ENCODE measurements at regions not wholly inside any gene's neighbourhood (a gene's known extent, or its start where the extent isn't known, plus 50 kb on each side); places are given as distances from the start of the nearest gene placed in this dataset.

DNA sequence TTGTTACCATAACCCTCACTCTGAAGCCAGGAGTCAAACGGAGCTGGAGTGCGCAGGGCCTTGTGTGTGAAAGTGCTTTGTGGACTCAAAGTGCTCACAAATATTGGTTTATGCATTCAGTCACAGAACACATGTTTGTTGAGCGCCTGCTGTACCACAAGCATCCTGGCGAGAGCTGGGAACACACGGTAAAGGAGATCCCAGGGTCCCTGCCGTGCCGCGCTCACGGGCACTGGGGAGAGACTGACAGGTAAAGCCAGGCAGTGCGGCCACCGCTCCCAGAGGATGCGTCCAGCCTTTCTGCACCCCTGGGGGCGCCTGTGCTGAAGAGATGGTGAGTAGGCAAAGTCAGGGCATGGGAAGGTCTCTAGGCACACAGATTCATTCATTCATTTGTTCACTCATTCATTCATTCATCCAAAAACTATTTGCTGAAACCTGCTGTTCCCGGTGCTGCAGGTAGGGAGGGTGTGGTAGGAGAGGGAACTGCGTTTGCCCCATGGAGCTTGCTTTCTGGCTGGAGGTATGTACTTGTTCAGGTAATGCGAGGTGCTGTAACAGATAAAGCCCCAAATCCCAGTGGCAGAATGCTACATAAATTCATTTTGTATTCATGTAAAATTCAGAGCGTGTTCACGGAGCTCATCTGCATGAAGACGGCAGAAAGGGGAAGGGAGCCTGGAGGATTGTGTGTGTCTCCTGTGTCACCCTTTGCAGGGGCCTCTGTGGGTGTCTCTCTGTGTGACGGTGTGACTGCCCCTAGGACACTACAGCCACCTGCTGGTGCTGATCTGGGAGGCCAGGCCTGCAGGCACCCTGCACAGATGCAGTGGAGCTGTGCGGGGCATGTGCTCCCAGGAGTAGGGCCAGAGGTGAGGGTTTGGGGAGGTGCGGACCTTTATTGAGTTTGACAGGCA lies 167.0 kb upstream of the B3GAT1 start:
- ChIA-PET CTCF (no interaction called here), POLR2A (ENCODE audit: unreplicated experiment) (no interaction called here)
- Histone ChIP-seq H3K9me3 (ENCODE audit: insufficient read depth, low read depth) (no peaks in the 10 kb centered on the region), H3K27me3 (ENCODE audit: insufficient read depth, low read depth) (peaks cover 93% of the 10 kb centered on the region), H3K4me1 (replicated peaks; ENCODE audit: insufficient read depth) (0 out of 2 replicates have a peak, but pooled peaks cover 4% of the 10 kb centered on the region), H4K20me1 (ENCODE audit: insufficient read depth) (no peaks in the 10 kb centered on the region), H3K4me2 (no peak overlapping the region), H3K36me3 (ENCODE audit: low read depth) (no peaks in the 10 kb centered on the region), H3F3A (ENCODE audit: insufficient read depth, low read depth) (no peaks in the 10 kb centered on the region), H3K4me3 (no peak overlapping the region), H3K27ac (no peak overlapping the region), H2AFZ (no peak overlapping the region), H3K9me2 (ENCODE audit: insufficient read depth) (no peaks in the 10 kb centered on the region), H3K79me2 (ENCODE audit: low read depth) (no peaks in the 10 kb centered on the region)
- peak in 1 of 2 experiments; percentile 7 for DNase-seq
- no peak for TF ChIP-seq EZH2 (IDR thresholded peaks at IDR 0.05; ENCODE audit: low read depth)
- TF ChIP-seq, protein P1, sequence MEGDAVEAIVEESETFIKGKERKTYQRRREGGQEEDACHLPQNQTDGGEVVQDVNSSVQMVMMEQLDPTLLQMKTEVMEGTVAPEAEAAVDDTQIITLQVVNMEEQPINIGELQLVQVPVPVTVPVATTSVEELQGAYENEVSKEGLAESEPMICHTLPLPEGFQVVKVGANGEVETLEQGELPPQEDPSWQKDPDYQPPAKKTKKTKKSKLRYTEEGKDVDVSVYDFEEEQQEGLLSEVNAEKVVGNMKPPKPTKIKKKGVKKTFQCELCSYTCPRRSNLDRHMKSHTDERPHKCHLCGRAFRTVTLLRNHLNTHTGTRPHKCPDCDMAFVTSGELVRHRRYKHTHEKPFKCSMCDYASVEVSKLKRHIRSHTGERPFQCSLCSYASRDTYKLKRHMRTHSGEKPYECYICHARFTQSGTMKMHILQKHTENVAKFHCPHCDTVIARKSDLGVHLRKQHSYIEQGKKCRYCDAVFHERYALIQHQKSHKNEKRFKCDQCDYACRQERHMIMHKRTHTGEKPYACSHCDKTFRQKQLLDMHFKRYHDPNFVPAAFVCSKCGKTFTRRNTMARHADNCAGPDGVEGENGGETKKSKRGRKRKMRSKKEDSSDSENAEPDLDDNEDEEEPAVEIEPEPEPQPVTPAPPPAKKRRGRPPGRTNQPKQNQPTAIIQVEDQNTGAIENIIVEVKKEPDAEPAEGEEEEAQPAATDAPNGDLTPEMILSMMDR (conservative IDR thresholded peaks at IDR 0.05) = peak; percentile 41; the same call in 1 of the 2 replicates
- BruUV-seq (replicated peaks) = no TSS peak
- intact Hi-C loops (cut with micrococcal nuclease; ENCODE audit: unreplicated experiment) = no loop called here

DNA sequence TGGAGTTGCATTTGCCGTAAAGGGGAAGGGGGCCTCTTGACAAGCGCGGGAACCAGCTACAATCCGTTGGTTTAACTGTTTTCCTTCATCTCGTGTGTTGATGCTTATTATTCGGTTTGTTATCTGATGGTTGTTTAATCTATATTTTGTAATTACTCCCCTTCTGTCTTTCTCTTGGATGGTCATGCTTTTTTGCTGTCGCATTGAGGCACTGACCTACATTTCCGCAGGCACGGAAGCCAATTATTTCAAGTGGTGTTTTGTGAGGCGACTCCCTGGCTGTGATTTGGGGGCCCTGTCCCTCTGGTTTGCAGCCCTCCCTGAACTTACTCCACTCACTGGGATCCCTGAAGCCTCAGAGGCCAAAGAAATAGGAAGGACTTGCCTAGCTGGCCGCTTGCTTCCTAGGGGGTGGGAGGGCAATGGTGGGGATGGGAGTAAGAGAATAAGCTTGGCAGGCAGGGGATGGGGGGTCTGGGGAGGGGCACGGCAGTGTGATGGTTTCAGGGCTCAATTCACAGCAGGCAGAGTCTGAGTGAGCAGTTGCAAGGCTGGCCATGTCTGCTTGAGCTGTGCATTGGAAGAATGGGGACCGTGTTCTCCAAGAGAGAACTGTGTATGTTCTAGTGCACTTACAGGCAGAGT lies 165.8 kb upstream of the B3GAT1 start:
- no TSS peak for BruUV-seq (replicated peaks)
- H3K9me2 ChIP-seq (ENCODE audit: insufficient read depth) = no peaks in the 10 kb centered on the region
- no peak for DNase-seq
- no peaks in the 10 kb centered on the region for H3K79me2 ChIP-seq (ENCODE audit: low read depth)
- 0 out of 2 replicates have a peak, but pooled peaks cover 4% of the 10 kb centered on the region for H3K4me1 ChIP-seq (replicated peaks; ENCODE audit: insufficient read depth)
- no peak overlapping the region for H2AFZ ChIP-seq
- intact Hi-C loops (cut with micrococcal nuclease; ENCODE audit: unreplicated experiment) = no loop called here
- H3K27ac ChIP-seq = no peak overlapping the region
- TF ChIP-seq EZH2 (IDR thresholded peaks at IDR 0.05; ENCODE audit: low read depth) = no peak
- TF ChIP-seq, protein P1 (conservative IDR thresholded peaks at IDR 0.05) = no peak
- no peaks in the 10 kb centered on the region for H3F3A ChIP-seq (ENCODE audit: insufficient read depth, low read depth)
- H3K9me3 ChIP-seq (ENCODE audit: insufficient read depth, low read depth) = no peaks in the 10 kb centered on the region
- H3K4me3 ChIP-seq = no peak overlapping the region
- no peak overlapping the region for H3K4me2 ChIP-seq
- ChIA-PET CTCF (no interaction called here), POLR2A (ENCODE audit: unreplicated experiment) (interaction anchor here (0.6 kb wide), 1 partner anchor 588 kb away, joined by 5 read pairs; no protein-coding TSS in a partner anchor)
- H3K36me3 ChIP-seq (ENCODE audit: low read depth) = no peaks in the 10 kb centered on the region
- H4K20me1 ChIP-seq (ENCODE audit: insufficient read depth) = no peaks in the 10 kb centered on the region
- peaks cover 89% of the 10 kb centered on the region for H3K27me3 ChIP-seq (ENCODE audit: insufficient read depth, low read depth)

DNA sequence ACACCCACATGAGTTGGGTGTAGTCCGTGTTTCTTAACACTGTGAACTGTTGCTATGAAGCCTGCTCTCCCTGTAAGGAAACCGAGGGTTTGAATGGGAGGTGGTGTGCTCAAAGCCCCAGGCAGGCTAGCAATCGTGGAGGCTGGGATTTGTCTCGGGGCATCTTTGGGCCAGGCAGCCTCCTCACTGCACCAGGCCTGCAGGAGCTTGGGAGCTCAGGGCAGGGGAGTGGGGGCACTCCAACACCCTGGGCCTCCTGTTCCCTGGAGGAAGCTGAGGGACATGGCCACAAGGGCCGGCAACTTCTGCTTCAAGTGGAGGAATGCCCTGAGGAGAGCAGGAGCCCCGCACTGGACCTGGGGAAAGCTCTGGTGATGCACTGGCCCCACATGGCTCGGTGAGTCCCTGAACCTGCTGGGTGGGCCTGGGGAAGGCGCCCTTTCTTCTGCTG lies 164.7 kb upstream of the B3GAT1 start:
- ChIA-PET POLR2A (ENCODE audit: unreplicated experiment) (no interaction called here), CTCF (no interaction called here)
- DNase-seq = no peak
- intact Hi-C loops (cut with micrococcal nuclease; ENCODE audit: unreplicated experiment) = no loop called here
- Histone ChIP-seq H3K4me2 (no peak overlapping the region), H3K79me2 (ENCODE audit: low read depth) (no peaks in the 10 kb centered on the region), H3F3A (ENCODE audit: insufficient read depth, low read depth) (no peaks in the 10 kb centered on the region), H3K4me3 (no peak overlapping the region), H2AFZ (no peak overlapping the region), H3K27ac (no peak overlapping the region), H3K4me1 (replicated peaks; ENCODE audit: insufficient read depth) (0 out of 2 replicates have a peak, but pooled peaks cover 4% of the 10 kb centered on the region), H3K9me2 (ENCODE audit: insufficient read depth) (no peaks in the 10 kb centered on the region), H3K27me3 (ENCODE audit: insufficient read depth, low read depth) (peaks cover 88% of the 10 kb centered on the region), H4K20me1 (ENCODE audit: insufficient read depth) (no peaks in the 10 kb centered on the region), H3K9me3 (ENCODE audit: insufficient read depth, low read depth) (no peaks in the 10 kb centered on the region), H3K36me3 (ENCODE audit: low read depth) (no peaks in the 10 kb centered on the region)
- no TSS peak for BruUV-seq (replicated peaks)
- TF ChIP-seq, protein P1 (conservative IDR thresholded peaks at IDR 0.05) = no peak
- no peak for TF ChIP-seq EZH2 (IDR thresholded peaks at IDR 0.05; ENCODE audit: low read depth)
